ENCODE measurements at regions not wholly inside any gene's neighbourhood (a gene's known extent, or its start where the extent isn't known, plus 50 kb on each side); places are given as distances from the start of the nearest gene placed in this dataset.

GRCh38 chr1:229989591-229990248, 77.3 kb upstream of the GALNT2 start:
- TF ChIP-seq CTCF (IDR thresholded peaks at IDR 0.05) = no peak
- TF ChIP-seq HMGXB4 (CRISPR knock-in tag; IDR thresholded peaks at IDR 0.05) = no peak
